ENCODE measurements at regions not wholly inside any gene's neighbourhood (a gene's known extent, or its start where the extent isn't known, plus 50 kb on each side); places are given as distances from the start of the nearest gene placed in this dataset.

DNA sequence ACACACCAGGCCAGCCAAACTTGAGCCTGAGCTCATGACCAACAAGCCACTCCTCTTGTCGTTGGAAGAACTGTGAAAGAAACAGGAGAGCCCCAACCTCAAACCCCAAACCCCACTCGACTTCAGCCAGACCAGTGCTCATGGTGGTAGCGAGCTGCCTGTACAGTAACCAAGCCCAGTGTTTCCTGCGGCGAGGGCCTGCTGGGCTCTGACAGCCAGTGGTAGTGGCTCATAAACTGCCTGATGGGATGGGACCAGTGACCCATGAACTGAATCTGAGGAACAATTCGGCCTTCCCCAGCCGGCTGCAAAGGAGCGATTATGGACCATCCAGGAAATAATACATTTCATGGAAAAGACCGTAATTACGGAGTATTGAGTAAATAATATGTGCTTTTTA lies 191.9 kb downstream of the RPS24 start:
- TF ChIP-seq POLR2A (IDR thresholded peaks at IDR 0.05), result no peak
- TF ChIP-seq, protein P1, sequence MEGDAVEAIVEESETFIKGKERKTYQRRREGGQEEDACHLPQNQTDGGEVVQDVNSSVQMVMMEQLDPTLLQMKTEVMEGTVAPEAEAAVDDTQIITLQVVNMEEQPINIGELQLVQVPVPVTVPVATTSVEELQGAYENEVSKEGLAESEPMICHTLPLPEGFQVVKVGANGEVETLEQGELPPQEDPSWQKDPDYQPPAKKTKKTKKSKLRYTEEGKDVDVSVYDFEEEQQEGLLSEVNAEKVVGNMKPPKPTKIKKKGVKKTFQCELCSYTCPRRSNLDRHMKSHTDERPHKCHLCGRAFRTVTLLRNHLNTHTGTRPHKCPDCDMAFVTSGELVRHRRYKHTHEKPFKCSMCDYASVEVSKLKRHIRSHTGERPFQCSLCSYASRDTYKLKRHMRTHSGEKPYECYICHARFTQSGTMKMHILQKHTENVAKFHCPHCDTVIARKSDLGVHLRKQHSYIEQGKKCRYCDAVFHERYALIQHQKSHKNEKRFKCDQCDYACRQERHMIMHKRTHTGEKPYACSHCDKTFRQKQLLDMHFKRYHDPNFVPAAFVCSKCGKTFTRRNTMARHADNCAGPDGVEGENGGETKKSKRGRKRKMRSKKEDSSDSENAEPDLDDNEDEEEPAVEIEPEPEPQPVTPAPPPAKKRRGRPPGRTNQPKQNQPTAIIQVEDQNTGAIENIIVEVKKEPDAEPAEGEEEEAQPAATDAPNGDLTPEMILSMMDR (IDR thresholded peaks at IDR 0.05), result no peak

Measured in testis (tissue), 2 donors.